Naive thymus-derived CD4-positive, alpha-beta T cell (primary cell): ENCODE measurements at regions not wholly inside any gene's neighbourhood (a gene's known extent, or its start where the extent isn't known, plus 50 kb on each side); places are given as distances from the start of the nearest gene placed in this dataset.
A peak's percentile ranks its signal among the peaks of the same experiment; 100 is the strongest.
"Not testable (repeated sequence)": the region's sequence is repeated elsewhere in the genome, so short reads cannot be mapped to it uniquely, and the experiment has no call there.

Source experiments
- ATAC-seq: fragments of 150-1000 bp; cut with Tn5 transposase; 2 replicates; pipeline ENCODE4 v1.10.0; 2021; ENCODE audit warnings: mild to moderate bottlenecking, moderate library complexity
- CTCF ChIA-PET: fragments of 350-600 bp; sonication (Branson Sonifier 250); formaldehyde crosslinking; loops from one replicate; lab custom pipeline; 2021; ENCODE audit warnings: antibody characterized with exemption; lab: Charles Lee
- POLR2A ChIA-PET: fragments of 350-600 bp; sonication (Branson Sonifier 250); formaldehyde crosslinking; loops from one replicate; lab custom pipeline; 2021; ENCODE audit warnings: antibody characterized with exemption, inconsistent platforms; lab: Charles Lee
- DNase-seq, 9 donors: peaks; one replicate each; pipeline versions ENCODE4 v3.0.0 to v3.0.0-alpha.2; 2020 to 2022; ENCODE audit warnings: mixed read lengths in 1 of 9
- H3K27ac ChIP-seq: one replicate; pipeline ENCODE4 v1.7.0; 2013; ENCODE audit warnings: mild to moderate bottlenecking, low read depth, low read length, moderate library complexity
- H3K27me3 ChIP-seq, 2 donors: one replicate each; pipeline ENCODE4 v1.7.0; 2013; ENCODE audit warnings: low read length in 2 of 2, mild to moderate bottlenecking in 2 of 2, moderate library complexity in 2 of 2; ENCODE audit not compliant: control insufficient read depth in 2 of 2, insufficient read depth in 2 of 2
- H3K36me3 ChIP-seq, 3 experiments: 1 replicate in 2 of 3; 2 replicates in 1 of 3; pipeline ENCODE4 v1.7.0; 2013; ENCODE audit warnings: low read length in 3 of 3, mild to moderate bottlenecking in 3 of 3, moderate library complexity in 1 of 3; ENCODE audit not compliant: insufficient read depth in 3 of 3, control insufficient read depth in 2 of 3
- H3K4me1 ChIP-seq, 2 donors: one replicate each; pipeline ENCODE4 v1.7.0; 2013; ENCODE audit warnings: low read length in 2 of 2, mild to moderate bottlenecking in 2 of 2, moderate library complexity in 1 of 2; ENCODE audit not compliant: control insufficient read depth in 2 of 2, insufficient read depth in 2 of 2
- H3K4me3 ChIP-seq: 2 replicates; pipeline ENCODE4 v1.7.0; 2013; ENCODE audit warnings: mild to moderate bottlenecking, low read length
- H3K9me3 ChIP-seq, 3 experiments: 1 replicate in 2 of 3; 2 replicates in 1 of 3; pipeline ENCODE4 v1.7.0; 2013; ENCODE audit warnings: low read length in 3 of 3; ENCODE audit not compliant: control insufficient read depth in 2 of 3
- H3K27ac Mint-ChIP-seq, 9 donors: one replicate each; pipeline ENCODE4 v1.8.0; 2020 to 2022; ENCODE audit warnings: mixed read lengths in 9 of 9, mild to moderate bottlenecking in 8 of 9, moderate library complexity in 5 of 9, inconsistent platforms in 2 of 9
- H3K27me3 Mint-ChIP-seq, 5 donors: one replicate each; pipeline ENCODE4 v1.8.0; 2021 to 2022; ENCODE audit warnings: mixed read lengths in 5 of 5, mild to moderate bottlenecking in 1 of 5
- H3K36me3 Mint-ChIP-seq, 5 donors: one replicate each; pipeline ENCODE4 v1.8.0; 2020 to 2022; ENCODE audit warnings: mixed read lengths in 5 of 5, mild to moderate bottlenecking in 3 of 5, inconsistent platforms in 1 of 5
- H3K4me1 Mint-ChIP-seq, 7 donors: one replicate each; pipeline ENCODE4 v1.8.0; 2020 to 2022; ENCODE audit warnings: mixed read lengths in 7 of 7, mild to moderate bottlenecking in 3 of 7, inconsistent platforms in 1 of 7
- H3K4me3 Mint-ChIP-seq, 10 donors: one replicate each; pipeline ENCODE4 v1.8.0; 2020 to 2022; ENCODE audit warnings: mild to moderate bottlenecking in 10 of 10, mixed read lengths in 10 of 10, moderate library complexity in 6 of 10, inconsistent platforms in 2 of 10
- H3K9me3 Mint-ChIP-seq, 11 donors: one replicate each; pipeline ENCODE4 v1.8.0; 2020 to 2022; ENCODE audit warnings: mixed read lengths in 11 of 11, mild to moderate bottlenecking in 4 of 11, inconsistent platforms in 1 of 11, moderate library complexity in 1 of 11
- intact Hi-C, 2 donors: fragments of 100-400 bp; cut with micrococcal nuclease; formaldehyde crosslinking; loops; one replicate each; pipeline ENCODE4 v1.15.1; 2023

- no peak overlapping the region for H3K27ac ChIP-seq
- no peaks in the 10 kb centered on the region for H3K9me3 ChIP-seq
- no peaks in the 10 kb centered on the region for H3K36me3 ChIP-seq
- no peak for ATAC-seq
- DNase-seq: no peak
- H3K27ac Mint-ChIP-seq: no peak overlapping the region
- no peaks in the 10 kb centered on the region for H3K4me1 Mint-ChIP-seq
- H3K27me3 Mint-ChIP-seq: peaks cover 0 to 6% (median 0%) of the 10 kb centered on the region in 5 donors
- no peaks in the 10 kb centered on the region for H3K4me1 ChIP-seq
- H3K27me3 ChIP-seq: no peaks in the 10 kb centered on the region
- H3K36me3 Mint-ChIP-seq: peaks cover 0 to 4% (median 0%) of the 10 kb centered on the region in 5 donors
- ChIA-PET CTCF (no interaction called here), POLR2A (no interaction called here)
- no peak overlapping the region for H3K4me3 Mint-ChIP-seq
- intact Hi-C loops: no loop called here
- H3K9me3 Mint-ChIP-seq: no peaks in the 10 kb centered on the region
- H3K4me3 ChIP-seq: no peak overlapping the region
Measured at GRCh38 chr17:14730821-14731220, 429.9 kb downstream of the HS3ST3B1 start.

- Mint-ChIP-seq H3K4me1 (no peaks in the 10 kb centered on the region), H3K9me3 (peaks cover 0 to 12% (median 2%) of the 10 kb centered on the region in 11 donors), H3K27me3 (peaks cover 0 to 4% (median 0%) of the 10 kb centered on the region in 5 donors), H3K36me3 (peaks cover 0 to 4% (median 0%) of the 10 kb centered on the region in 5 donors), H3K4me3 (no peak overlapping the region), H3K27ac (no peak overlapping the region)
- intact Hi-C loops: no loop called here
- CTCF ChIA-PET: no interaction called here
- no peaks in the 10 kb centered on the region for H3K9me3 ChIP-seq
- H3K4me3 ChIP-seq: no peak overlapping the region
- no peak overlapping the region for H3K27ac ChIP-seq
- no peaks in the 10 kb centered on the region for H3K27me3 ChIP-seq
- ATAC-seq (no peak), DNase-seq (no peak)
- no peaks in the 10 kb centered on the region for H3K36me3 ChIP-seq
- POLR2A ChIA-PET: no interaction called here
- no peaks in the 10 kb centered on the region for H3K4me1 ChIP-seq
Measured at GRCh38 chr17:14725729-14726128, 424.8 kb downstream of the HS3ST3B1 start.

- no peak overlapping the region for H3K27ac Mint-ChIP-seq
- Histone ChIP-seq H3K27ac (no peak overlapping the region), H3K36me3 (no peaks in the 10 kb centered on the region), H3K4me1 (no peaks in the 10 kb centered on the region), H3K4me3 (no peak overlapping the region), H3K9me3 (no peaks in the 10 kb centered on the region), H3K27me3 (no peaks in the 10 kb centered on the region)
- H3K9me3 Mint-ChIP-seq: peaks cover 0 to 14% (median 2%) of the 10 kb centered on the region in 11 donors
- intact Hi-C loops: no loop called here
- ChIA-PET POLR2A (no interaction called here), CTCF (no interaction called here)
- no peaks in the 10 kb centered on the region for H3K4me1 Mint-ChIP-seq
- no peak overlapping the region for H3K4me3 Mint-ChIP-seq
- H3K36me3 Mint-ChIP-seq: peaks cover 0 to 4% (median 0%) of the 10 kb centered on the region in 5 donors
- ATAC-seq (no peak), DNase-seq (no peak)
- H3K27me3 Mint-ChIP-seq: peaks cover 0 to 5% (median 0%) of the 10 kb centered on the region in 5 donors
Measured at GRCh38 chr17:14724770-14725169, 423.9 kb downstream of the HS3ST3B1 start.

- DNase-seq, intact Hi-C loops, H3K9me3 ChIP-seq, H3K4me1 ChIP-seq, H3K4me1 Mint-ChIP-seq, H3K27me3 ChIP-seq, H3K4me3 ChIP-seq, H3K27ac ChIP-seq, H3K4me3 Mint-ChIP-seq, H3K36me3 ChIP-seq, ATAC-seq, H3K36me3 Mint-ChIP-seq: not testable (repeated sequence)
- CTCF ChIA-PET: interaction anchor here (0.9 kb wide), 1 partner anchor 55 kb away, joined by 3 read pairs; no protein-coding TSS in a partner anchor
- Mint-ChIP-seq H3K9me3 (peaks cover 0 to 16% (median 2%) of the 10 kb centered on the region in 11 donors), H3K27ac (peak overlapping the region in 1 of 9 donors; percentile 2), H3K27me3 (peaks cover 0 to 12% (median 2%) of the 10 kb centered on the region in 5 donors)
- POLR2A ChIA-PET: interaction anchor here (0.6 kb wide), 1 partner anchor 15 kb away, joined by 3 read pairs; no protein-coding TSS in a partner anchor
Measured at GRCh38 chr17:14723349-14723748, 422.5 kb downstream of the HS3ST3B1 start.

- ATAC-seq: no peak
- H3K9me3 ChIP-seq: no peaks in the 10 kb centered on the region
- DNase-seq: no peak
- ChIA-PET CTCF (no interaction called here), POLR2A (no interaction called here)
- no peaks in the 10 kb centered on the region for H3K4me1 Mint-ChIP-seq
- peaks cover 0 to 16% (median 2%) of the 10 kb centered on the region in 11 donors for H3K9me3 Mint-ChIP-seq
- H3K27me3 ChIP-seq: no peaks in the 10 kb centered on the region
- no peaks in the 10 kb centered on the region for H3K4me1 ChIP-seq
- H3K36me3 Mint-ChIP-seq: no peaks in the 10 kb centered on the region
- H3K4me3 ChIP-seq: no peak overlapping the region
- no peak overlapping the region for H3K27ac Mint-ChIP-seq
- H3K27ac ChIP-seq: no peak overlapping the region
- intact Hi-C loops: no loop called here
- peaks cover 0 to 23% (median 11%) of the 10 kb centered on the region in 5 donors for H3K27me3 Mint-ChIP-seq
- H3K4me3 Mint-ChIP-seq: no peak overlapping the region
- H3K36me3 ChIP-seq: no peaks in the 10 kb centered on the region
Measured at GRCh38 chr17:14719942-14720341, 419.1 kb downstream of the HS3ST3B1 start.

- DNase-seq: no peak
- peaks cover 0 to 23% (median 11%) of the 10 kb centered on the region in 5 donors for H3K27me3 Mint-ChIP-seq
Measured at GRCh38 chr17:14717859-14718258, 417.0 kb downstream of the HS3ST3B1 start.

GRCh38 chr17:14715561-14715960 lies 414.7 kb downstream of the HS3ST3B1 start:
- ChIA-PET CTCF (no interaction called here), POLR2A (no interaction called here)
- no peaks in the 10 kb centered on the region for H3K27me3 ChIP-seq
- Mint-ChIP-seq H3K27ac (no peak overlapping the region), H3K4me3 (no peak overlapping the region), H3K36me3 (no peaks in the 10 kb centered on the region), H3K9me3 (peaks cover 0 to 4% (median 0%) of the 10 kb centered on the region in 11 donors), H3K4me1 (no peaks in the 10 kb centered on the region), H3K27me3 (peaks cover 0 to 23% (median 11%) of the 10 kb centered on the region in 5 donors)
- H3K4me3 ChIP-seq: no peak overlapping the region
- intact Hi-C loops: no loop called here
- H3K9me3 ChIP-seq: no peaks in the 10 kb centered on the region
- ATAC-seq (no peak), DNase-seq (no peak)
- H3K36me3 ChIP-seq: no peaks in the 10 kb centered on the region
- no peak overlapping the region for H3K27ac ChIP-seq
- no peaks in the 10 kb centered on the region for H3K4me1 ChIP-seq

More at GRCh38 chr17:14717859-14718258, 417.0 kb downstream of the HS3ST3B1 start:
- Histone ChIP-seq H3K4me1 (no peaks in the 10 kb centered on the region), H3K9me3 (no peaks in the 10 kb centered on the region), H3K4me3 (no peak overlapping the region), H3K27me3 (no peaks in the 10 kb centered on the region), H3K27ac (no peak overlapping the region), H3K36me3 (no peaks in the 10 kb centered on the region)
- Mint-ChIP-seq H3K4me3 (no peak overlapping the region), H3K27ac (no peak overlapping the region), H3K36me3 (no peaks in the 10 kb centered on the region), H3K9me3 (peaks cover 0 to 11% (median 2%) of the 10 kb centered on the region in 11 donors), H3K4me1 (no peaks in the 10 kb centered on the region)
- ATAC-seq: no peak
- CTCF ChIA-PET: no interaction called here
- POLR2A ChIA-PET: no interaction called here
- intact Hi-C loops: no loop called here
